Activated CD8-positive, alpha-beta memory T cell treated with anti-CD3 and anti-CD28 coated beads, Interleukin-2, amount 50 U/mL, for 1 hour (primary cell): ENCODE measurements at regions not wholly inside any gene's neighbourhood (a gene's known extent, or its start where the extent isn't known, plus 50 kb on each side); places are given as distances from the start of the nearest gene placed in this dataset.

ENCODE experiments used
- DNase-seq: peaks from one replicate; pipeline ENCODE4 v3.0.0-alpha.2; 2020; ENCODE audit errors: extremely low read depth

DNA sequence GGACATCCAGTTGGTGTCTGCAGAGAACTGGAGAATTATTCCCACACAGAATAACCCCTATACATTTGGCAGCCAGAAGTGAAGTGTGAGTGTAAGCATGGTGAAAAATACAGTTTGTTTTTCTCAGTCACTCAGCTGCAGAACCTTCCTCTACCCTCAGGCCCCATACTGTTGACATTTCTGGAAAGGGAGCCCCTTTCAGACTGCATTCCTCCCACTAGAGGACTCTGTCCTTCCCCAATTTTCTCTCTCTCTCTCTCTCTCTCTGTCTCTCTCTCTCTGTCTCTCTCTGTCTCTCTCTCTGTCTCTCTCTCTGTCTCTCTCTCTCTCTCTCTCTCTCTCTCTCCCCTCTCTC, 86.8 kb upstream of the STEAP1B start:
- DNase-seq: no peak

DNA sequence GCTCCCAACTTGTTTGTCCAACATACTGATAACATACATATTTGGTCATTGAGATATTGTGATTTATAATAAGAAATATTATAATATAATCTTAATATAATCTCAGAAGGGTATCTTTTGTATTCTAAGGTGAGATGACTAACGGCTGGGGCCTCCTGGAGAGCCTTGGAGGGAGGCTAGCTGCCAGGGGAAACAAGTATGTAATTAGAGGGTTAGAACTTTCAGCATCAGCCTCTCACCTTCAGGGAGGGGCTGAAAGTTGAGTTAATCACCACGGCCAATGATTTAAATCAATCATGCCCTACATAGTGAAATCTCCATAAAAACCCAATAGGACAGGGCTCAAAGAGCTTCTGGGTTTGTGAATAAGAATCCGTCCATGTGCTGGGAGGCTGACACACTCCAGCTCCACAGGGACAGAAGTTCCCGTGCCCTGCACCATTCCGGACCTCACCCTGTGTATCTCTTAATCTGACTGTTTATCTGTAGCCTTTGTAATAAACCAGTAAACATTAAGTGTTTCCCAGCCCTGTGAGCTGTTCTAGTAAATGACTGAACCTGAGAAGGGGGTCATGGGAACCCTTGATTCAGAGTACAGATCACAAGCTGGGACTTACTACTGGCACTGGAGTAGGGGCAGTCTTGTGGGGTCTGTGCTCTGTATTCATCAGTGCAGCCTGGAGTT, 86.3 kb upstream of the STEAP1B start:
- DNase-seq: no peak

DNA sequence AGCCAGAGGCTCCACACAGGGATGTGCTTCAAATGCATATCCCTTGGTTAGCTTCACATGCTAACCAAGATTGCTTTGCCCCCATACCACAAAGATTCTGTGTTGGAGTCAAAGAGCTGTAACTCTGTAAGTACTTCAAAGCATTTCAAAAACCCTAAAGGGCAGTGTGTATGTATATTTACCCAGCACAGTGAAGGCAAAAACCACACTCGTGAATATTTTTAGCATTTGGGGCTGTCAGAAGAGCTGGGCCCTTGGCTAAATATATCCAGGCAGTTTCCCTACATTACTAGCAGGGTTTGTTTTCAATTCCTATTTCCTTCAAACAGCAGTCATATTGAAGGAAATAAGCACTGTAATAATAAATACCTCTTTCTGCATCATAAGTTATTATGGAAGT, 84.2 kb upstream of the STEAP1B start:
- DNase-seq: no peak

DNA sequence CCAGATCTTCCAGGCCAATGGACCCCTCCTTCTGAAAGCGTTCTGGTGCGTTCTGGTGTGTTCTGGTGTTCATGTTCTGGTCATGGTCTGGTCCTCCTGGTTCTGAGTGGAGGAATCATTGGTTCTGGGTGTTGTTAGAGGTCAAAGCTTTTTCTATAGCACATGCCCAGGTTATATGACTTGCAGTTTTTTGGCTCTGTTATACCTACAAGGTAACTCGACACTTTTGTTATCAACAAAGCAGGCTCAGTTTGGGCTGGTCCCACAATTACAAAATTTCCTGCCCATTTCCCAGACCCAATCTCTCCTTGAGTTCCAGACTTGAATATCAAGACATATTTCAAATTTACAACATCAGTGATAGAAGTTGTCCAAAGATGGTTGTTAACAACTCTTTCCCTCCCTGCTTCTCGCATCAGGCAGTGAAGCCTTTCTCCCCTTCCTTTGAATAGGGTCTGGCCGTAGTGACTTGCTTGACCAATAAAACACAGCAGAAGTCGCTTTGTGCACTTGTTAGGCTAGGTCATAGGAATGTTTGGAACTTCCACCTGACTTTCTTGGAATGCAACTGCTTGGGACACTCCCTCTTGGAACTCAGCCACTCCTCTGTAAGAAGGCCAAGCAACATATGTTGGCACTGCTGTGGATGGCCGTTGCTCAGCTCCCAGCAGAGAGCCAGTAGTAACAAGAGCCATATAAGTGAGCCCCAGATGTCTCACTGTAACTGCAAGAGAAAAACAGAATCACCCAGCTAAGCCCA, 83.1 kb upstream of the STEAP1B start:
- DNase-seq: no peak

DNA sequence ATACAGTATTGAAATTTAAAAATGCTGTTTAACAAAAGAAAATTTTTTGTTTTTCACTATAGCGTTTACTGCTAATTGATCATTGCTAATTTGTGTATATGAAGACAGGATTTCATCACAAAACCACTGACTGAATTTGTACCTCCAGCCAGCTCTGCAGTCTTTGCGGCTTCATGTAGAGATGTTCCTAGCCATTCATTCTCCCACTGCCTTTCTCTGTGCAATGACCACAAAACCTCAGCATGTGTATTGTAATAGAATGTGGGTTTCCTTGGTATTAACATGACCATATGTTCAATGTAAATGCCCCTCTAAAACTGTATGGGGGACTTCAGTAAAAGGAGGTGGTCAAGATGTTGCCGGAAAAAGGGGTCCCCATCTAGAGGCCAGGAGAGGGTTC, 81.1 kb upstream of the STEAP1B start:
- no peak for DNase-seq

DNA sequence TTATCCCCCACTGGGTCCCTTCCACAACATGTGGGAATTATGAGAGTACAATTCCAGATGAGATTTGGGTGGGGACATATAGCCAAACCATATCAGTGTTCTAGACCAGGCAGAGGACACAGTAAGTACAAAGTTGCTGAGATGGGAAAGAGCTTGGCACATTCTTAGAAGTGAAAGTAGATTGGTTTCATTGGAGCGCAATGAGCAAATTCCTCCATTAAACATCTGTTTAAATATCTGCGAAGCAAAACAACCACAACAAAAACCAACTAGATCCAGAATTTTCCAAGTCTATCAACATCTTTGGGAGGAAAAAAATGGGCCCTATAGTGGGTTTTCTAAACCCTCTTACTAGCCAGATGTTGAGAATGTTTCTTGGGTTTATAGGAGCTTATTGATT, 80.0 kb upstream of the STEAP1B start:
- DNase-seq: no peak

DNA sequence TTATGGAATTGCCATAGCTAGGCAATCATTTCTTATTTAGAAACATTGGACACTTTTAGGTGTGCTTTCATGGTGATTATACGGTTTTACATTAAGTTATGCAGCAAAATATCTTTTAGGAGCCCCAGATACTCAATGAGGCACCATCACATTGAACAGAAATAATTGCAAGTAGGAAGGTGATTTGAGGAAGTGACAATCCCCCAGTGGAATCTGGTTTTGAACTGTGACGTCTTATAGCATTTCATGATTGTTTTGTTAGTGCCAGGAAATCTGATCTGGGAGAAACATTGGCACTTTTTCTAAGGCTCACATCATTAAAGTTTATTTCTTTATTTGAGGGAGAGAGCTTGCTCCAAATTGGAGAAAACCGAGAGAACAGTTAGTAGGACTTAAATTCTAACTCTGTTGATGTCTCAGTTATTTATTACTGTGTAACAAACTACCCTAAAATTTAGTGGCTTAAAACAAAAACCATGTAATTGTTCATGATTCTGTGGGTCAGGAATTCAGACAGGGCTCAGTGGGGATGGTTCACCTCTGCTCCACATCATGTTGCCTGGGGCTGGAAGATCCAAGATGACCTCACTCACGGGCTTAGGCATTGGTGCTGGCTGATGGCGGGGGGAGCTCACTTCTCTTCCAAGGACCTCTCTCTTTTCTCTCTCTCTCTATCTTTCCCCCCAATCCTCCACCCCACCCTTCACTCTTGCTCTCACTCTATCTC, 78.2 kb upstream of the STEAP1B start:
- DNase-seq: no peak

DNA sequence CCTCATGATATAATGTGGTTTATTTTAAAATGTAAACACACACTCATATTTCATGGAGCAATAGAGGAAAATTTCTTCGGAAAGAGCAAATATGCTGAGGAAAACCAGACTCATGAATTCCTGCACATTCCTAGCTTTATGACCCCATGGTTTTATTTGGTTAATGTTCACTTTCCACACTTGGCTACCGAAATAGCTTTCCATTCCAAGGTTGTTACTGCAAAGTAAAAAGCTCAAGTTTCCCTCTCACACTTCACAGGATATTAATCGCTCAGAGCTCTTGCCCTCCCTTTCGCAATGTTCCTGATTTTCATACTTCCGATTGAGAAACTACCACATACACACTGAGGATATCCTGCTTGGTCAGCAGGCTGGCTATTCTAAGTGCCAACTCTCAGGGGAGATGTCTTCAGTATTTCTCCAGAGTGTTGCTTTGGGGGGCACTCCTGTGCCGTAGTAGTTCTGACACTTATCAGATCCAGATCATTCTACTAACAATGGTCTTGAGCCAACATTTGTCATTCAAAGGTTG, 77.5 kb upstream of the STEAP1B start:
- no peak for DNase-seq

DNA sequence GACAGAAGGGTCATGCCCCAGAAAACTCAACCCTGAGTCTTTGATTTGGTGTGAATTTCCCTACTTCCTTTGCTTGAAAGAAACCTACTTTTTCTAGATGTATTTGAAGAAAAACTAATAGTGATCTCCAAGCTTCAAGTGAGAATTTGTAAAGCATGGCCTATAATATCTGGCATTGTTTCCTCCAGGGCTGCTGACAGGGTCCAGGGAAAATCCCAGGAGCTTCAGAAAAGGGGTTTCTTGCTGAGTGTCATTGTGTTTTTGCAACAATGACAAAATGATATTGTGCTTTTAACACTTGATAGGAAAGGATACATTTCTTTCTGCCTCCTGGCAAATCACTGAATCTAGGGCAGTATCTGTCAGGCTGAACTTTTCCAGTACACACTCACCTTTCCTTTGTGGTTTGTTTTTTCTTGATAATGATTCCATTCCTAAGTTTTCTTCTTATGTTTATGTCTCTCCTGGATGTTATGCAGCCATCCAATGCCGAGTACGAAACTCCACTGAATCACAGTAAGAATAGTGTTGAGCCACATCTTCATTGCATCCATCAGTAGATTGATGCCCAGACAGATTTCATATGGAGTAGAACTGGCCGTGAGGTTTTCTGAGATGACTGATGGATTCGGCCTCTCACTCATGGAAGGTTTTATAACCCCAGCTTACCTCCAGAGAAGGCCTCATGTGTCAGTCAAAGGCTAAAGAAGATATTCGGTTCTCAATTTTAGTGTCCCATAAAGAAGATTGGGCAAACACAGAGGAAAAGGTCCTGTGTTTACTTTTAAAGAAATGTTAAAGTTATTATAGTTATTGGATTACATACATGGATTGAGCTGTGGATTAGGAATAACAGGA, 76.9 kb upstream of the STEAP1B start:
- no peak for DNase-seq

DNA sequence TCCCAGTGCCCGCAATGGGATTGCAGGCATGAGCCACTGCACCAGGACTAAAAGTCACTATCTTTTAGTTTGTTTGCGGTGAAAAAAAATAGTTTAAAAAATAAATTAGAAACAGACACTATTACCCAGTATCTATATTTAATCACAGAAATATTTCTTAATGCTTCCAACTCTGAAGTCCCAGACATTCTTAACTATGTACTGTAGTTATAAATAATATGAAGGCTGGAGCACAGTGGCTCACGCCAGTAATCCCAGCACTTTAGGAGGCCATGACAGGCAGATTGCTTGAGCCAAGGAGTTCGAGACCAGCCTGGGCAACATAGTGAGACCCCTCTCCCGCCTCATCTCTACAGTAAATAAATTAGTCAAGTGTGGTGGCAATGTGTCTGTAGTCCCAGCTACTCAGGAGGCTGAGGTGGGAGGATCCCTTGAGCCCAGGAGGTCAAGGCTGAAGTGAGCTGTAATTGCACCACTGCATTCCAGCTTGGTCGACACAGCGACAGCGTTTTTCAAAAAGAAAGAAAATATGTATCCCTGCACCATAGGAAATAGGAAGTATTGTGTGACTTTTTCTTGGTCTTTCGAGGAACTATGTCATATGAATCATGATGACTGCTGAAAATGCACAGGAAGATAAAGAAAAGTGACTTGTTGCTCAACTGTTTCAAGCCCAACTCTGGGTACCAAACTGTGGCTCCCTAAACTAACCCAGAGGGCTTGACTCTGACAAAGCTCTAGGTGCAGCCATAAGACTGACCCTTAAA, 74.9 kb upstream of the STEAP1B start:
- DNase-seq: no peak

DNA sequence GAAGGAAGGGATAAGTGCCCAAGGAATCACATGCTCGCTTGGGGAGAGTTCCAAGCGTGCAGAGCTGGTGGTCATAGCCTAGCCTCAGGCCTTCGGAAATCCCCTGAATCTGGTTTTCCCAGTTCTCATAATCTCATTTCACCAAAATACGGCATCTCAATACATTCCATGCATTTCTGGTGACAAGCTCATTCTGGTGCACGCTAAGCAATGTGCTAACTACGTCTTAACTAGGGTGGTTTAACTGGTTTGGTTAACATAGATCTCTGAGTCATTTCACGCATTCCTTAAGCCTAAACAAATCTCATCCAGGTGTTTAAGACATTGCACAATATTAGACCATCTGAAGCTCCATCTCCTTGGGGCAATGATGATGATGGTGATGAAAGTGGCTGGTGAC, 72.9 kb upstream of the STEAP1B start:
- no peak for DNase-seq

DNA sequence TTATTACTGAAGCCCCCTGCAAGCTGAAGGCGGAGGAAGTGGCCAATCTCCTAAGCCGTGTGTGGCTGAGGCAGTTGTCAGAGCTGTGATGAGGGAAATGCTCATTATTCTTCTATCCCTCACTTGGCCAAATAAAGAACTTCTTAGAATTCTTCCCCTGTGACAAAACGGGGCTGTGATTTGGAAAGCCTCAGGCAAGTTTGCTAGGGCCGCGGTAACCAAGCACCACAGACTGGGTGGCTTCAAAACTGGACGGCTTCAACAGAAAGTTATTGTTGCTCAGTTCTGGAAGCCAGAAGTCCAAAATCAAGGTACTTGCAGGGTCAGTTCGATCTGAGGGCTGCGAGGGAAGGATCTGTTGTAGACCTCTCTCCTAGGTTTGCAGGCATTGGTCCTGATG, 72.3 kb upstream of the STEAP1B start:
- DNase-seq: no peak

DNA sequence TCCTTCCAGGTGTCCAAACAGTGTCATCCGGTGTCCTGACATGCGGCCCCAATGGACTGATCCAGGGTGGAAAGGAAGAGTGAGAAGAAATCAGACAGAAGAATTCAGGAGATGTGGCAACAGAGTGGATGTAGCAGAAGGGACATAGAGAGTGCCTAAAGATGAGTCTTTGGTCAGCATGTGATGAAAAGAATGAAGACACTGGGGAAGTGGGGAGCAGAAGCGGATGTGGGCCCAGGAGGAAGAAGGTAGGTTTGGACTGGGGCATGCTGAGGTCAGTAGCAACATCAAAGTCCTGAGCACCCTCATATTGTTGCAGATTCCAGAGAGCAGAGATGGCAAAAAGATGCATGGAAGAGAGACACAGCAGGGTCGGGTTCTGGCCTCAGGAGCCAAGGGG, 71.8 kb upstream of the STEAP1B start:
- DNase-seq: no peak

DNA sequence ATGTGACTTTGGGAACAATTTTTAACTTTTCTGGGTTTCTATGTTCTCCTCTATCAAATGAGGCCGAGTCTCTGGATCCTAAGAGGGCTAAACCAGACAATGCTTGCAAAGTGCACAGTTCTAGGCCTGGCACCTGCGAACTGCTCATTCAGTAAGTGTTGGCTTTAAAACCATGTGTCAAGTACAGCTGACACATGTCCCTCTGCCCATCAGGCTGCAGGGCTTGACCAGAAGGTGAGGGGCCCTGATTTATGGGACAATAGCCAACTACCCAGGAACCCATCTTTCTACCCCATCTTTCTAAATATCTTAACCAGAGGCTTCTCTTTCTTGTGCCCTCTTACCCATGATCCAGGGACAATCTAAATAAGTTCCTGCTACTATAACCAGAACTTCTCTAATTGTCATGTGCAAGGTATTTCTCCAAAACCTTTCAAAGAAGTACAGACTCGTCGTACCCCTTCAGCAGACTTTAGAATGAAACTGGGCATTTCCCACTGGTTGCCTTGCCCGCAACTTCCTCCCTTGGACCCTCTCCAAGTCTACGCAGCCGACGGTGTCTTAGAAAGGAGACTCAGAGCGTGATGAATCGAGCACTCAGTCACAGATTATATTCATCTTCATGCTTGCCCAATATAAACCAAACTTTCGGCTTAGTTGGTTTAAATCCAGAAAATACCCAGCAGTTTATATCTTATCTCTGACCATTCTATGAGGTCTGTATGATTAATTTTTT, 69.8 kb upstream of the STEAP1B start:
- DNase-seq: no peak

DNA sequence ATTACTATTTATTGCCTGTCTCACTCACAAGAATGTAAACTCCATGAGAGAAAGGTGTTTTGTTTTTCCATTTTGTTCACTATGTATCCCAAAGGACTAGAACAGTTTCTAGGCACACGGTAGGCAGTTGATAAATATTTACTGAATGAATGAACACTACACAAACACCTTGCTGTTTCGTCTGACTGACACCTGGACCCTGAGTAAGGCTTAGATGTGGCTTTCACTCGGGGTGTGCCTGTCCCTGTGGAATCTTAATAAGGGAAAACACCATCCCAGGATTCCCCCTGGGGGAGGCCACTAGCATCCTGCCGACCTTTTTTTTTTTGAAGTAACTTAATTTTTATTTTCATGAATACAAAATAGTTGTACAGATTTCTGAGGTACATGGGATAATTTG, 66.6 kb upstream of the STEAP1B start:
- no peak for DNase-seq

DNA sequence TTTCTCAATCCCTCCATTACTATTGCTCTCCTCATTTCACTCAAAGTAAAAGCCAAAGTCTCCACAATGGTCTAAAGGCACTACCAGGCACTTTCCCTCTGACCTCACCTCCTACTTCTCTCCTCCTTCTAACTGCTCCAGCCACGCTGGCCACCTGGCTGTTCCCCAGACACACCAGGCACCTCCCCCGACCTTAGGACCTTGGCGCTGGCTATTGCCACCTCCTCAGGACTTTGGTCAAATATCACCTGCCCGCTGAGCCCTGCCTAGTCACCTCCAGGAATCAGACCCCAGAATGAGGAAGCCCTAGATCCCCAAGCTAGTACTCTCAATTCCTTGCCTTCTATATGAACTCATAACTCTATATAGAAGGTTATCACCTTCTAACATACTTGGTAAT, 66.2 kb upstream of the STEAP1B start:
- no peak for DNase-seq

DNA sequence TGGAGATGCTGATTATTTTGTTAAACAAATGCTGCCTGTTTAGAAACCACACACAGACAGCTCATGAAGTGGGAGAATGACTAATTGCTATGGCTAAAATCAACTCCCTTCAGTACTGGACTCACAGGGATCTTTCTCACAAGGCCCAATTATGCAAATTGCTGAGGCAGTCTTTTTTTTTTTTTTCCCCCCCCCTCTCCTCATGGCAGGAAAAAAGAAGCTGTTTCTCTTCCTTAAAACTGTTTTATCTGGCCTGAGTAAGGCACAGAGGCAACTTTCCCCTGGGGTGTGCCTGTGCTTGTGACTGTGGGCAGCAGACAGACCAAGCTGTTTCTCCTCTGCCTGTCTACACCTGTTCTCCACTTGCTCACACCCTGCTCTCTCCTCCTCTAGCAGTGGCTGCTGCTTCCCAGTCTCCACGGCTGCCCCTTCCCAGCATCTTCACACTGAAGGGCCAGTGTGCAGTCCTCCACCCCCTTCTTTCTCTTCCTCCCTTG, 65.4 kb upstream of the STEAP1B start:
- DNase-seq: no peak

DNA sequence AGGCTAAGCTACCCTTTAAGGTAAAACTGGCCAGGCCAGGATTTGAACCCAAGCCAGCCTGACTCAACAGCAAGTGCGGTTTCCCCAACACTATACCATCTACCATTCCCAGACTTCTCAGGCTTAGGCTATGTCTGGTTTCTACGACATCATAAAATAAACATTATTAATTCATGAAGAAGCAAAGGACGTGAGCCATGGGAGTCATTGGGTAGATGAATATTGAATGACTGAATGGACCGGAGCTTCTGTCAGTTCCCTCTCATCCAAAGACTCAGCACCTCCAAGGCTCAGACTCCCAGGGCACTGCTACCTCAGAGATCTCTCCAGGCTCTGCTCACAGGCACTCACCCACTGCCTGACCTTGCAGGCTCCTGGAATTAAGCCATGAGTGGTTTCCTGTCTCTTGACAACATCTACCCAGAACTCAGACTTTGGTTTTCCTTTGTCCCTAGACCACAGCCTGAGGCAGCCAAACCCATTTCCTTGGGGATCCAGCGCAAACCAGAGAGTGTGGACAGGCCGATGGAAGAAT, 64.6 kb upstream of the STEAP1B start:
- DNase-seq: no peak

DNA sequence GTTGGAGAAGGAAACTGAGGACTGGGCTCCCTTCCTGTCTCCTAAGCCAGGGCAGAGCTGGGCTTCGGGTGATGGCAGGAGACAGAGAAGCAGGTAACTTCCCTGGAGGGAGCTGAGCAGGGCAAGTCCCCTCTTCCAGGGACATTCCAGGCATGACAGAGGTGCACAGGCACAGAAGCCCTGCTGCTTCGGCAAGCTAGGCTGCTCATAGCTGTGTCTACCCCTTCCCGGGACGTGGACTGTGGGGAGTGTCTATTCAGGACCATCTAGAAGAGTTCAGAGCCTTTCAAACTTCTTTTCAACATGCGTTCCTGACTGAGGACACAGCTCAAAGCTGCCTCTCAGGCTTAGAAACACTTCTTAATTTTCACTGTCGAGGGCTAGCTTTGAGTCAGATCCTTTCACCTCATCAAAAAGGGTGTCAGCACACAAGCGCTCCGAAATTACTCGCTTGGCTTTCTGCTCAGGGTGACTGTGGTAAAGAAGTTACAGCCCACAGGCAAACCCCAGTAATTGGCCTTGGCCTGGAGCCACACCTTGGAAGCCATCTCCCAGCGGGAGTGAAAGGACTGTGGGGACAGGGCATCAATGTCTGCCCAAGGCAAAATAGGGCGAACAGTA, 63.7 kb upstream of the STEAP1B start:
- no peak for DNase-seq
